Liver (tissue), 7 donors: ENCODE measurements at regions not wholly inside any gene's neighbourhood (a gene's known extent, or its start where the extent isn't known, plus 50 kb on each side); places are given as distances from the start of the nearest gene placed in this dataset.
A peak's percentile ranks its signal among the peaks of the same experiment; 100 is the strongest.
"Not testable (repeated sequence)": the region's sequence is repeated elsewhere in the genome, so short reads cannot be mapped to it uniquely, and the experiment has no call there.

Source experiments
- DNase-seq: peaks from one replicate; pipeline ENCODE4 v3.0.0-alpha.2; 2017; ENCODE audit warnings: low spot score
- H3K27ac ChIP-seq, 2 donors: one replicate each; pipeline ENCODE4 v1.7.0; 2013; ENCODE audit warnings: inconsistent platforms in 2 of 2, low read length in 2 of 2, control low read depth in 1 of 2, low read depth in 1 of 2, mild to moderate bottlenecking in 1 of 2
- H3K27me3 ChIP-seq, 4 donors: one replicate each; pipeline versions ENCODE4 v1.6.1 to v1.7.0; 2013; ENCODE audit warnings: low read length in 3 of 4, inconsistent platforms in 1 of 4, mild to moderate bottlenecking in 1 of 4, moderate library complexity in 1 of 4; ENCODE audit not compliant: control insufficient read depth in 4 of 4, insufficient read depth in 4 of 4
- H3K36me3 ChIP-seq, 4 donors: one replicate each; pipeline versions ENCODE4 v1.6.1 to v1.7.0; 2013; ENCODE audit warnings: low read length in 3 of 4, mild to moderate bottlenecking in 3 of 4, low read depth in 1 of 4, moderate library complexity in 1 of 4; ENCODE audit not compliant: control insufficient read depth in 4 of 4, insufficient read depth in 3 of 4
- H3K4me1 ChIP-seq, 4 donors: one replicate each; pipeline versions ENCODE4 v1.6.1 to v1.7.0; 2013; ENCODE audit warnings: low read length in 3 of 4, mild to moderate bottlenecking in 3 of 4, moderate library complexity in 1 of 4; ENCODE audit not compliant: control insufficient read depth in 4 of 4, insufficient read depth in 4 of 4
- H3K4me3 ChIP-seq, 3 donors: one replicate each; pipeline versions ENCODE4 v1.6.1 to v1.7.0; 2013; ENCODE audit warnings: low read length in 3 of 3, control low read depth in 1 of 3, low read depth in 1 of 3, mild to moderate bottlenecking in 1 of 3
- H3K9ac ChIP-seq, 2 donors: one replicate each; pipeline ENCODE4 v1.7.0; 2013; ENCODE audit warnings: low read length in 2 of 2, mild to moderate bottlenecking in 2 of 2, moderate library complexity in 2 of 2, control low read depth in 1 of 2, low read depth in 1 of 2
- H3K9me3 ChIP-seq, 4 donors: one replicate each; pipeline versions ENCODE4 v1.6.1 to v1.7.0; 2013; ENCODE audit warnings: low read length in 3 of 4; ENCODE audit not compliant: control insufficient read depth in 4 of 4
- EGR1 ChIP-seq, 2 donors: IDR thresholded peaks; 2 replicates each; pipeline ENCODE4 v1.6.1; 2016 to 2018; ENCODE audit warnings: antibody characterized with exemption in 2 of 2, low read depth in 2 of 2
- FOXA1 ChIP-seq: IDR thresholded peaks from 2 replicates; pipeline ENCODE4 v1.6.1; 2016; ENCODE audit warnings: antibody characterized with exemption
- FOXA2 ChIP-seq: IDR thresholded peaks from 2 replicates; pipeline ENCODE4 v1.6.1; 2016; ENCODE audit warnings: antibody characterized with exemption
- GABPA ChIP-seq, 2 donors: IDR thresholded peaks in 1 of 2; conservative IDR thresholded peaks in 1 of 2; 2 replicates each; pipeline ENCODE4 v1.6.1; 2016; ENCODE audit warnings: antibody characterized with exemption in 2 of 2, mild to moderate bottlenecking in 1 of 2, moderate library complexity in 1 of 2
- HNF4A ChIP-seq, 2 donors: conservative IDR thresholded peaks; 2 replicates each; pipeline ENCODE4 v1.6.1; 2016; ENCODE audit warnings: antibody characterized with exemption in 2 of 2, mild to moderate bottlenecking in 2 of 2
- HNF4G ChIP-seq: IDR thresholded peaks from 2 replicates; pipeline ENCODE4 v1.6.1; 2016; ENCODE audit warnings: antibody characterized with exemption
- JUND ChIP-seq, 2 donors: IDR thresholded peaks; 2 replicates each; pipeline ENCODE4 v1.6.1; 2016; ENCODE audit warnings: antibody characterized with exemption in 2 of 2
- MAX ChIP-seq: IDR thresholded peaks from 2 replicates; pipeline ENCODE4 v1.6.1; 2016; ENCODE audit warnings: antibody characterized with exemption
- NR2F2 ChIP-seq: IDR thresholded peaks from 2 replicates; pipeline ENCODE4 v1.6.1; 2016; ENCODE audit warnings: antibody characterized with exemption
- RXRA ChIP-seq, 2 donors: IDR thresholded peaks; 2 replicates each; pipeline ENCODE4 v1.6.1; 2017 to 2018; ENCODE audit warnings: antibody characterized with exemption in 2 of 2, mild to moderate bottlenecking in 1 of 2
- TAF1 ChIP-seq: conservative IDR thresholded peaks from 2 replicates; pipeline ENCODE4 v1.6.1; 2016; ENCODE audit warnings: antibody characterized with exemption, mild to moderate bottlenecking
- YY1 ChIP-seq: IDR thresholded peaks from 2 replicates; pipeline ENCODE4 v1.6.1; 2016; ENCODE audit warnings: antibody characterized with exemption, mild to moderate bottlenecking
- ZBTB33 ChIP-seq: IDR thresholded peaks from 2 replicates; pipeline ENCODE4 v1.6.1; 2016; ENCODE audit warnings: antibody characterized with exemption
- WGBS: extraction: QIAGEN DNeasy Blood & Tissue Kit; methylation state at CpG from one replicate; pipeline ENCODE4 v1.1.7; 2013; 5-methylcytosine and 5-hydroxymethylcytosine counted together
- donor health status: healthy.
- donor health status: healthy.
- donor health status: healthy.
- donor health status: healthy.

- Histone ChIP-seq H3K36me3 (no peaks in the 10 kb centered on the region), H3K27me3 (no peaks in the 10 kb centered on the region), H3K9me3 (no peaks in the 10 kb centered on the region), H3K4me3 (no peak overlapping the region), H3K9ac (no peak overlapping the region), H3K27ac (no peak overlapping the region), H3K4me1 (no peaks in the 10 kb centered on the region)
- DNase-seq, result no peak
- 10% methylated on average over 1 of the region's 1 CpG for WGBS
- TF ChIP-seq ZBTB33 (no peak), HNF4A (conservative IDR thresholded peaks at IDR 0.05) (no peak), FOXA1 (no peak), JUND (IDR thresholded peaks at IDR 0.05) (no peak), EGR1 (IDR thresholded peaks at IDR 0.05; ENCODE audit: low read depth in 2 of 2) (no peak), GABPA (IDR thresholded peaks at IDR 0.05 in 1 of 2, conservative IDR thresholded peaks at IDR 0.05 in 1 of 2) (no peak), TAF1 (no peak), NR2F2 (no peak), RXRA (IDR thresholded peaks at IDR 0.05) (no peak), YY1 (no peak), MAX (no peak)
These were observed 1156.3 kb upstream of the SEL1L start for GRCh38 chr14:82689948-82690347.

- not testable (repeated sequence) for H3K27ac ChIP-seq, H3K9me3 ChIP-seq, H3K27me3 ChIP-seq, H3K9ac ChIP-seq, H3K4me3 ChIP-seq, DNase-seq, H3K4me1 ChIP-seq, H3K36me3 ChIP-seq
These were observed 1157.5 kb upstream of the SEL1L start for GRCh38 chr14:82691191-82691590.

- no peak overlapping the region for H3K27ac ChIP-seq
- H3K9ac ChIP-seq, result no peak overlapping the region
- H3K4me3 ChIP-seq, result no peak overlapping the region
- no peaks in the 10 kb centered on the region for H3K27me3 ChIP-seq
- H3K9me3 ChIP-seq, result no peaks in the 10 kb centered on the region
- no peaks in the 10 kb centered on the region for H3K36me3 ChIP-seq
- TF ChIP-seq TAF1, result no peak
- H3K4me1 ChIP-seq, result no peaks in the 10 kb centered on the region
- WGBS, result 73% methylated on average over 4 of the region's 4 CpGs
- no peak for DNase-seq
These were observed 1161.2 kb upstream of the SEL1L start for GRCh38 chr14:82694820-82695219.

- Histone ChIP-seq H3K4me3 (no peak overlapping the region), H3K9ac (no peak overlapping the region), H3K9me3 (no peaks in the 10 kb centered on the region), H3K36me3 (no peaks in the 10 kb centered on the region), H3K27ac (no peak overlapping the region), H3K27me3 (no peaks in the 10 kb centered on the region), H3K4me1 (peaks cover 0 to 3% (median 0%) of the 10 kb centered on the region in 4 donors)
- 30% methylated on average over 4 of the region's 4 CpGs for WGBS
- no peak for DNase-seq
- TF ChIP-seq YY1 (peak; percentile 19), FOXA2 (peak; percentile 73), HNF4A (conservative IDR thresholded peaks at IDR 0.05) (peak in 1 of 2 donors; percentile 35), HNF4G (no peak), RXRA (IDR thresholded peaks at IDR 0.05) (peak in 1 of 2 donors; percentile 27)
These were observed 1170.6 kb upstream of the SEL1L start for GRCh38 chr14:82704218-82704617.
